ENCODE measurements at regions not wholly inside any gene's neighbourhood (a gene's known extent, or its start where the extent isn't known, plus 50 kb on each side); places are given as distances from the start of the nearest gene placed in this dataset.
A peak's percentile ranks its signal among the peaks of the same experiment; 100 is the strongest.

GRCh38 chr2:118221536-118222272 is 133.4 kb downstream of the INSIG2 start:
- TF ChIP-seq REST (IDR thresholded peaks at IDR 0.05; ENCODE audit: borderline replicate concordance), result no peak
- peak; percentile 85 for TF ChIP-seq CTCF (IDR thresholded peaks at IDR 0.05; ENCODE audit: poor library complexity, severe bottlenecking)
- no peak for TF ChIP-seq EZH2 (IDR thresholded peaks at IDR 0.05; ENCODE audit: borderline replicate concordance, insufficient read depth, low read length, poor library complexity, severe bottlenecking)
- peak; percentile 87 for TF ChIP-seq RAD21 (conservative IDR thresholded peaks at IDR 0.05)
- no peak for TF ChIP-seq TAF1 (IDR thresholded peaks at IDR 0.05; ENCODE audit: low read depth)
- no peak for TF ChIP-seq EP300 (conservative IDR thresholded peaks at IDR 0.05; ENCODE audit: poor library complexity, severe bottlenecking)
- TF ChIP-seq MXI1 (conservative IDR thresholded peaks at IDR 0.05; ENCODE audit: poor library complexity, severe bottlenecking), result no peak
